ENCODE measurements at regions not wholly inside any gene's neighbourhood (a gene's known extent, or its start where the extent isn't known, plus 50 kb on each side); places are given as distances from the start of the nearest gene placed in this dataset.

- H3K27me3 ChIP-seq (ENCODE audit: control insufficient read depth in 1 of 2, insufficient read depth in 2 of 2, low read length in 2 of 2) = no peaks in the 10 kb centered on the region
These were observed 114.7 kb upstream of the CDC42BPA start for GRCh38 chr1:227432981-227433380.

GRCh38 chr1:227432181-227432535, 113.9 kb upstream of the CDC42BPA start:
- H3K4me3 ChIP-seq (ENCODE audit: low read length in 2 of 2) = peak overlapping the region in 1 of 2 donors; percentile 44
- no peak overlapping the region for H3K27ac ChIP-seq (ENCODE audit: low read length)
- no peaks in the 10 kb centered on the region for H3K27me3 ChIP-seq (ENCODE audit: control insufficient read depth in 1 of 2, insufficient read depth in 2 of 2, low read length in 2 of 2)
- no peaks in the 10 kb centered on the region for H3K36me3 ChIP-seq (ENCODE audit: control insufficient read depth in 2 of 2, insufficient read depth in 2 of 2, low read length in 2 of 2)
- no peak overlapping the region for H3K9ac ChIP-seq (ENCODE audit: low read length in 2 of 2)
- H3K9me3 ChIP-seq (ENCODE audit: control insufficient read depth in 2 of 2, low read length in 2 of 2) = no peaks in the 10 kb centered on the region
- peaks cover 12% of the 10 kb centered on the region for H3K4me1 ChIP-seq (ENCODE audit: control insufficient read depth, insufficient read depth, low read length)

More at GRCh38 chr1:227432981-227433380, 114.7 kb upstream of the CDC42BPA start:
- Histone ChIP-seq H3K27ac (ENCODE audit: low read length) (no peak overlapping the region), H3K9ac (ENCODE audit: low read length in 2 of 2) (no peak overlapping the region), H3K9me3 (ENCODE audit: control insufficient read depth in 2 of 2, low read length in 2 of 2) (no peaks in the 10 kb centered on the region), H3K4me3 (ENCODE audit: low read length in 2 of 2) (no peak overlapping the region), H3K4me1 (ENCODE audit: control insufficient read depth, insufficient read depth, low read length) (peaks cover 12% of the 10 kb centered on the region), H3K36me3 (ENCODE audit: control insufficient read depth in 2 of 2, insufficient read depth in 2 of 2, low read length in 2 of 2) (no peaks in the 10 kb centered on the region)

- no peaks in the 10 kb centered on the region for H3K36me3 ChIP-seq (ENCODE audit: control insufficient read depth in 2 of 2, insufficient read depth in 2 of 2, low read length in 2 of 2)
- peak overlapping the region in 1 of 2 donors; percentile 15 for H3K4me3 ChIP-seq (ENCODE audit: low read length in 2 of 2)
- peaks cover 12% of the 10 kb centered on the region for H3K4me1 ChIP-seq (ENCODE audit: control insufficient read depth, insufficient read depth, low read length)
- H3K9me3 ChIP-seq (ENCODE audit: control insufficient read depth in 2 of 2, low read length in 2 of 2) = no peaks in the 10 kb centered on the region
- H3K9ac ChIP-seq (ENCODE audit: low read length in 2 of 2) = no peak overlapping the region
- H3K27me3 ChIP-seq (ENCODE audit: control insufficient read depth in 1 of 2, insufficient read depth in 2 of 2, low read length in 2 of 2) = no peaks in the 10 kb centered on the region
- H3K27ac ChIP-seq (ENCODE audit: low read length) = no peak overlapping the region
These were observed 111.4 kb upstream of the CDC42BPA start for GRCh38 chr1:227429447-227430359.

- no peak overlapping the region for H3K4me3 ChIP-seq (ENCODE audit: low read length in 2 of 2)
- H3K27ac ChIP-seq (ENCODE audit: low read length) = no peak overlapping the region
- H3K36me3 ChIP-seq (ENCODE audit: control insufficient read depth in 2 of 2, insufficient read depth in 2 of 2, low read length in 2 of 2) = no peaks in the 10 kb centered on the region
- peaks cover 12% of the 10 kb centered on the region for H3K4me1 ChIP-seq (ENCODE audit: control insufficient read depth, insufficient read depth, low read length)
- H3K9me3 ChIP-seq (ENCODE audit: control insufficient read depth in 2 of 2, low read length in 2 of 2) = no peaks in the 10 kb centered on the region
- H3K9ac ChIP-seq (ENCODE audit: low read length in 2 of 2) = no peak overlapping the region
- no peaks in the 10 kb centered on the region for H3K27me3 ChIP-seq (ENCODE audit: control insufficient read depth in 1 of 2, insufficient read depth in 2 of 2, low read length in 2 of 2)
These were observed 110.5 kb upstream of the CDC42BPA start for GRCh38 chr1:227428803-227429202.

- Histone ChIP-seq H3K4me1 (ENCODE audit: control insufficient read depth, insufficient read depth, low read length) (peaks cover 12% of the 10 kb centered on the region), H3K4me3 (ENCODE audit: low read length in 2 of 2) (no peak overlapping the region), H3K27ac (ENCODE audit: low read length) (no peak overlapping the region), H3K9me3 (ENCODE audit: control insufficient read depth in 2 of 2, low read length in 2 of 2) (no peaks in the 10 kb centered on the region), H3K9ac (ENCODE audit: low read length in 2 of 2) (no peak overlapping the region), H3K36me3 (ENCODE audit: control insufficient read depth in 2 of 2, insufficient read depth in 2 of 2, low read length in 2 of 2) (no peaks in the 10 kb centered on the region), H3K27me3 (ENCODE audit: control insufficient read depth in 1 of 2, insufficient read depth in 2 of 2, low read length in 2 of 2) (no peaks in the 10 kb centered on the region)
These were observed 109.1 kb upstream of the CDC42BPA start for GRCh38 chr1:227427411-227427810.

- Histone ChIP-seq H3K36me3 (ENCODE audit: control insufficient read depth in 2 of 2, insufficient read depth in 2 of 2, low read length in 2 of 2) (no peaks in the 10 kb centered on the region), H3K4me1 (ENCODE audit: control insufficient read depth, insufficient read depth, low read length) (peaks cover 6% of the 10 kb centered on the region), H3K27me3 (ENCODE audit: control insufficient read depth in 1 of 2, insufficient read depth in 2 of 2, low read length in 2 of 2) (no peaks in the 10 kb centered on the region), H3K27ac (ENCODE audit: low read length) (no peak overlapping the region), H3K4me3 (ENCODE audit: low read length in 2 of 2) (no peak overlapping the region), H3K9ac (ENCODE audit: low read length in 2 of 2) (no peak overlapping the region), H3K9me3 (ENCODE audit: control insufficient read depth in 2 of 2, low read length in 2 of 2) (no peaks in the 10 kb centered on the region)
These were observed 106.7 kb upstream of the CDC42BPA start for GRCh38 chr1:227424953-227425352.

GRCh38 chr1:227424159-227424680, 105.9 kb upstream of the CDC42BPA start:
- no peaks in the 10 kb centered on the region for H3K27me3 ChIP-seq (ENCODE audit: control insufficient read depth in 1 of 2, insufficient read depth in 2 of 2, low read length in 2 of 2)
- H3K4me3 ChIP-seq (ENCODE audit: low read length in 2 of 2) = no peak overlapping the region
- H3K4me1 ChIP-seq (ENCODE audit: control insufficient read depth, insufficient read depth, low read length) = peaks cover 3% of the 10 kb centered on the region
- H3K9me3 ChIP-seq (ENCODE audit: control insufficient read depth in 2 of 2, low read length in 2 of 2) = no peaks in the 10 kb centered on the region
- H3K9ac ChIP-seq (ENCODE audit: low read length in 2 of 2) = no peak overlapping the region
- H3K36me3 ChIP-seq (ENCODE audit: control insufficient read depth in 2 of 2, insufficient read depth in 2 of 2, low read length in 2 of 2) = no peaks in the 10 kb centered on the region
- H3K27ac ChIP-seq (ENCODE audit: low read length) = no peak overlapping the region

GRCh38 chr1:227422581-227422980, 104.3 kb upstream of the CDC42BPA start:
- no peak overlapping the region for H3K4me3 ChIP-seq (ENCODE audit: low read length in 2 of 2)
- H3K36me3 ChIP-seq (ENCODE audit: control insufficient read depth in 2 of 2, insufficient read depth in 2 of 2, low read length in 2 of 2) = no peaks in the 10 kb centered on the region
- no peaks in the 10 kb centered on the region for H3K9me3 ChIP-seq (ENCODE audit: control insufficient read depth in 2 of 2, low read length in 2 of 2)
- no peaks in the 10 kb centered on the region for H3K27me3 ChIP-seq (ENCODE audit: control insufficient read depth in 1 of 2, insufficient read depth in 2 of 2, low read length in 2 of 2)
- H3K4me1 ChIP-seq (ENCODE audit: control insufficient read depth, insufficient read depth, low read length) = no peaks in the 10 kb centered on the region
- no peak overlapping the region for H3K27ac ChIP-seq (ENCODE audit: low read length)
- no peak overlapping the region for H3K9ac ChIP-seq (ENCODE audit: low read length in 2 of 2)

GRCh38 chr1:227420147-227420546, 101.9 kb upstream of the CDC42BPA start:
- Histone ChIP-seq H3K9ac (ENCODE audit: low read length in 2 of 2) (no peak overlapping the region), H3K4me1 (ENCODE audit: control insufficient read depth, insufficient read depth, low read length) (no peaks in the 10 kb centered on the region), H3K9me3 (ENCODE audit: control insufficient read depth in 2 of 2, low read length in 2 of 2) (no peaks in the 10 kb centered on the region), H3K36me3 (ENCODE audit: control insufficient read depth in 2 of 2, insufficient read depth in 2 of 2, low read length in 2 of 2) (no peaks in the 10 kb centered on the region), H3K27ac (ENCODE audit: low read length) (no peak overlapping the region), H3K27me3 (ENCODE audit: control insufficient read depth in 1 of 2, insufficient read depth in 2 of 2, low read length in 2 of 2) (no peaks in the 10 kb centered on the region), H3K4me3 (ENCODE audit: low read length in 2 of 2) (no peak overlapping the region)

GRCh38 chr1:227417756-227418480, 99.6 kb upstream of the CDC42BPA start:
- Histone ChIP-seq H3K4me1 (ENCODE audit: control insufficient read depth, insufficient read depth, low read length) (no peaks in the 10 kb centered on the region), H3K36me3 (ENCODE audit: control insufficient read depth in 2 of 2, insufficient read depth in 2 of 2, low read length in 2 of 2) (no peaks in the 10 kb centered on the region), H3K9me3 (ENCODE audit: control insufficient read depth in 2 of 2, low read length in 2 of 2) (no peaks in the 10 kb centered on the region), H3K27me3 (ENCODE audit: control insufficient read depth in 1 of 2, insufficient read depth in 2 of 2, low read length in 2 of 2) (no peaks in the 10 kb centered on the region), H3K27ac (ENCODE audit: low read length) (no peak overlapping the region), H3K4me3 (ENCODE audit: low read length in 2 of 2) (no peak overlapping the region), H3K9ac (ENCODE audit: low read length in 2 of 2) (no peak overlapping the region)
